ENCODE measurements at regions not wholly inside any gene's neighbourhood (a gene's known extent, or its start where the extent isn't known, plus 50 kb on each side); places are given as distances from the start of the nearest gene placed in this dataset.

GRCh38 chr9:82356131-82356530, 367.6 kb downstream of the SPATA31D1 start:
- WGBS, 2 donors, result 83 to 85% methylated on average over 2 of the region's 2 CpGs
- no peaks in the 10 kb centered on the region for H3K36me3 ChIP-seq (ENCODE audit: low read depth, missing control alignments)
- no peak for DNase-seq
- intact Hi-C loops (cut with DNase I; ENCODE audit: low total_unique reads), result no loop called here
- no peaks in the 10 kb centered on the region for H3K9me3 ChIP-seq
- no peak overlapping the region for H3K4me3 ChIP-seq
- H3K27ac ChIP-seq, result no peak overlapping the region
- no peaks in the 10 kb centered on the region for H3K27me3 ChIP-seq
- H3K4me1 ChIP-seq, result no peaks in the 10 kb centered on the region
- no peak for TF ChIP-seq POLR2A (IDR thresholded peaks at IDR 0.05)
- TF ChIP-seq, protein P1, sequence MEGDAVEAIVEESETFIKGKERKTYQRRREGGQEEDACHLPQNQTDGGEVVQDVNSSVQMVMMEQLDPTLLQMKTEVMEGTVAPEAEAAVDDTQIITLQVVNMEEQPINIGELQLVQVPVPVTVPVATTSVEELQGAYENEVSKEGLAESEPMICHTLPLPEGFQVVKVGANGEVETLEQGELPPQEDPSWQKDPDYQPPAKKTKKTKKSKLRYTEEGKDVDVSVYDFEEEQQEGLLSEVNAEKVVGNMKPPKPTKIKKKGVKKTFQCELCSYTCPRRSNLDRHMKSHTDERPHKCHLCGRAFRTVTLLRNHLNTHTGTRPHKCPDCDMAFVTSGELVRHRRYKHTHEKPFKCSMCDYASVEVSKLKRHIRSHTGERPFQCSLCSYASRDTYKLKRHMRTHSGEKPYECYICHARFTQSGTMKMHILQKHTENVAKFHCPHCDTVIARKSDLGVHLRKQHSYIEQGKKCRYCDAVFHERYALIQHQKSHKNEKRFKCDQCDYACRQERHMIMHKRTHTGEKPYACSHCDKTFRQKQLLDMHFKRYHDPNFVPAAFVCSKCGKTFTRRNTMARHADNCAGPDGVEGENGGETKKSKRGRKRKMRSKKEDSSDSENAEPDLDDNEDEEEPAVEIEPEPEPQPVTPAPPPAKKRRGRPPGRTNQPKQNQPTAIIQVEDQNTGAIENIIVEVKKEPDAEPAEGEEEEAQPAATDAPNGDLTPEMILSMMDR (IDR thresholded peaks at IDR 0.05), result no peak

GRCh38 chr9:82356871-82357270, 368.3 kb downstream of the SPATA31D1 start:
- H3K36me3 ChIP-seq (ENCODE audit: low read depth, missing control alignments), result no peaks in the 10 kb centered on the region
- H3K27ac ChIP-seq, result no peak overlapping the region
- intact Hi-C loops (cut with DNase I; ENCODE audit: low total_unique reads), result no loop called here
- WGBS, 2 donors, result 40 to 60% methylated on average over 2 of the region's 2 CpGs
- H3K27me3 ChIP-seq, result no peaks in the 10 kb centered on the region
- no peak for TF ChIP-seq POLR2A (IDR thresholded peaks at IDR 0.05)
- TF ChIP-seq, protein P1 (IDR thresholded peaks at IDR 0.05), result no peak
- no peak overlapping the region for H3K4me3 ChIP-seq
- DNase-seq, result no peak
- no peaks in the 10 kb centered on the region for H3K9me3 ChIP-seq
- no peaks in the 10 kb centered on the region for H3K4me1 ChIP-seq

GRCh38 chr9:82363198-82363597, 374.6 kb downstream of the SPATA31D1 start:
- no peak for DNase-seq
- no peaks in the 10 kb centered on the region for H3K4me1 ChIP-seq
- no peak overlapping the region for H3K4me3 ChIP-seq
- no peak for TF ChIP-seq POLR2A (IDR thresholded peaks at IDR 0.05)
- TF ChIP-seq, protein P1 (IDR thresholded peaks at IDR 0.05), result no peak
- no peaks in the 10 kb centered on the region for H3K9me3 ChIP-seq
- no peak overlapping the region for H3K27ac ChIP-seq
- intact Hi-C loops (cut with DNase I; ENCODE audit: low total_unique reads), result no loop called here
- no peaks in the 10 kb centered on the region for H3K27me3 ChIP-seq
- H3K36me3 ChIP-seq (ENCODE audit: low read depth, missing control alignments), result no peaks in the 10 kb centered on the region
- 76 to 93% methylated on average over 5 of the region's 5 CpGs for WGBS, 2 donors

DNA sequence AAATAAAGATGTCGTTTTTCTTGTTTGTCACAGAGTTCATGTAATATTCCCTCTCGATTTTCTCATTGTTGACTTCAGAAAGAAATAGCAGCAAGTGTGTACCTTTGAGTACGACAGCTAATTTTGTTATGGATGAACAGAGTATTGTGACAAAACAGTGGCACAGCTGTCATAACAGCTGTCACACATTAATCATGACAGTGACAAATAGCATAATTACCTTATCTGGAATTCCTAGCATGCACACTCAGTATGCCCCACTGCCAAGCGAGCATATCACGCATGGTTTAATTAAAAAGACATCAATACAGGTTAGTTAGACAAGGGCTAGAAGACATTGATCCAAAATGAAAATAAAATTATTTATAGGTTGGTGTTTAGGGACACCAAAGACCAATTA, 375.1 kb downstream of the SPATA31D1 start:
- no peaks in the 10 kb centered on the region for H3K36me3 ChIP-seq (ENCODE audit: low read depth, missing control alignments)
- no peaks in the 10 kb centered on the region for H3K9me3 ChIP-seq
- DNase-seq, result no peak
- H3K27ac ChIP-seq, result no peak overlapping the region
- no peaks in the 10 kb centered on the region for H3K27me3 ChIP-seq
- H3K4me3 ChIP-seq, result no peak overlapping the region
- no peaks in the 10 kb centered on the region for H3K4me1 ChIP-seq
- 87 to 89% methylated on average over 5 of the region's 5 CpGs for WGBS, 2 donors
- TF ChIP-seq, protein P1 (IDR thresholded peaks at IDR 0.05), result no peak
- no peak for TF ChIP-seq POLR2A (IDR thresholded peaks at IDR 0.05)
- intact Hi-C loops (cut with DNase I; ENCODE audit: low total_unique reads), result no loop called here

DNA sequence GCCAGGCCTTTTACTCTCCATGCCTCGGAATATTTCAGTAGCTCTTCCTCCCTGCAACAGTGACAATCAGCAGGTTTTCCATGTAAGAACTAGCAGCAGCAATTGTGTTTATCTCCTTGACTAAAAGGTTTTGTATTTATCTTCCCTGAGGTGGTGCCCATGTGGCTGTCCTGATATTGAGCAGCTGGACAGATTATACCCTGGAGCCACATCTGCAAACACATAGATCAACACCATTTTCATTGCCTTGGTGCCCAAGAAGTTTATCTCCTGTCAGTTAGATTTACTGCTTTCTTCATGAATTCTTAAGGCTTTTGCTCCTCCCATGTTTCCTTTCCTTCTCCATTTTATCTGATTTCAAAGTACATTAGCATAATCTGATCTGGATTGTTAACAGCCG, 378.4 kb downstream of the SPATA31D1 start:
- intact Hi-C loops (cut with DNase I; ENCODE audit: low total_unique reads), result no loop called here
- DNase-seq, result no peak
- no peak overlapping the region for H3K4me3 ChIP-seq
- TF ChIP-seq, protein P1 (IDR thresholded peaks at IDR 0.05), result no peak
- no peak for TF ChIP-seq POLR2A (IDR thresholded peaks at IDR 0.05)
- H3K27ac ChIP-seq, result no peak overlapping the region
- no peaks in the 10 kb centered on the region for H3K36me3 ChIP-seq (ENCODE audit: low read depth, missing control alignments)
- H3K4me1 ChIP-seq, result no peaks in the 10 kb centered on the region
- H3K27me3 ChIP-seq, result no peaks in the 10 kb centered on the region
- no peaks in the 10 kb centered on the region for H3K9me3 ChIP-seq
- WGBS, 2 donors, result 78 to 88% methylated on average over 2 of the region's 2 CpGs

All from testis (tissue), 2 donors.